Fibroblast of peridontal ligament (primary cell): ENCODE measurements at regions not wholly inside any gene's neighbourhood (a gene's known extent, or its start where the extent isn't known, plus 50 kb on each side); places are given as distances from the start of the nearest gene placed in this dataset.
A peak's percentile ranks its signal among the peaks of the same experiment; 100 is the strongest.

ENCODE experiments used
- DNase-seq: peaks from one replicate; pipeline ENCODE4 v3.0.0-alpha.2; 2010; ENCODE audit errors: extremely low read depth

DNA sequence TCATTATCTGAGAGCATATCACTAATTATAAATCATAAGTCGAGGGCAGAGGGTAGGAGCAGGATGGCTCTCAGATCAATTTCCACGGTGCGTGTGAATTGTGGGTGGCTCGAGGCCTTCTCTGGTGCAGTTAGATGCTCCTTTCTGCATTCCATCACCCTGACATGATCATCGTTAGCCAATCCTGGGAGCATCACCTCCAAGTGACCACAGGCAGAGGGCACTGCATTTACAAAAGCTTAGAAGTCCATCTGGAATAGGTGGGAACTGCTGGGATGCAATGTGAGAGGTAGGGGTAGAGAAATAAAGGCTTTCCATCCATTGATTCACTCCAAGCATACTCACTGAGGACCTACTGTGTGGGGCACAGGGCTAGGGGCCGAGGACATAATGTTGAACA lies 538.2 kb upstream of the TBX3 start:
- DNase-seq: no peak

DNA sequence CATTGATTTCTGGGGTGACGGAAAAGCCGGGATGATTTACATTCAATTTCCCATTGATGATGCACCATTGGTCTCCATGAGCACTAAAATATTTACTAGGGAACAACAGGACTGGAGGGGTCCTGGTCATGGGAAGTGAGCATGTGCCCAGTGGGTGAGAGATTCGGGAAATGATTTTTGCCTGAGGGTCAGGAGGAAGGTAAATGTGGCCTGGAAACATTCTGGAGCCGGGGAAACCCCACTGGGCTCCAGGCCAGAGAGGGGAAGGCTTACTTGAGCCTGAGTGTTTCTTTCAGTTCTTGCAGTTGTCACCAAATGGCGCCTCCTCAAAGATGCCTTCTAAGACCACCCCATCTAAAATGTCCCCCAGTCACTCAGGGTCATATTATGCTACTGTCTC lies 532.3 kb upstream of the TBX3 start:
- no peak for DNase-seq

DNA sequence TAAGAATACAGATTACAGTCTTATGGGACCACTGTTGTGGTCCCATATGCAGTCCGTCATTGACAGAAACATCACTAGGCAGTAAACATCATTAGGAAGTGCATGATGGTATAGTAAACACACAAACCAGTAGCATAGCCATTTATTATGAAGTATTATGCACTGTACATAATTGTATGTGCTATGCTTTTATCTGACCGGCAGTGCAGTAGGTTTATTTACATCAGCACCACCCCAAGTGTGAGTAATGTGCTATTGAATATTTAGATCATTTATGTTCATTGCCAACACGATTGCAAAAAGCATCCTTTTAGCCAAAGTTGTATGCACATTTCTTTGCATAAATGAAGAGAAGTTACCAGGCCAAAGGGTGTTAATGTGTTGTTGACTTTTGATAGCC lies 531.6 kb upstream of the TBX3 start:
- no peak for DNase-seq

DNA sequence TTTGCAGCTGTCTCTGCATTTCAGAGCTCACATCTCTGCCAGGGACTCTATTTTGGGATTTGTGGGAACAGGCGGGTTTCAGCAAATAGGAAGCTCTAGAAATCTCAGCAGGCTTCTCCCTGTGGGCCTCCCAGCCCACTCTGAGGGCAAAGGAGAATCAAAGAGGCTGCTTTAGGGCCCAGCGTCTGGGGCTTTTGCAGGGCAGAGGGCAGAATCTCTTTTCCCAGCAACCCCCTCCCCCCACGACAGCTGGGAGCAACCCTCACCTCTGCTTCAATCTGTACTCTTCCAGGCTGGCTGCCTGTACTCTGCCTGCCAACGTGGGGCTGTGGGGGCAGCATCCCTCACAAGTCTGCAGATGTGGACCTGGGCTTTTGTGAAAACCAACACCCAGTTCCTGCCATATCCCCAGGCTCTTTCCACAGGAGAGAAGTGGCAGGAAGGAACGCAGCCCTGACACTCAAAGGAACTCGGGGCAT lies 529.6 kb upstream of the TBX3 start:
- peak; percentile 38 for DNase-seq

DNA sequence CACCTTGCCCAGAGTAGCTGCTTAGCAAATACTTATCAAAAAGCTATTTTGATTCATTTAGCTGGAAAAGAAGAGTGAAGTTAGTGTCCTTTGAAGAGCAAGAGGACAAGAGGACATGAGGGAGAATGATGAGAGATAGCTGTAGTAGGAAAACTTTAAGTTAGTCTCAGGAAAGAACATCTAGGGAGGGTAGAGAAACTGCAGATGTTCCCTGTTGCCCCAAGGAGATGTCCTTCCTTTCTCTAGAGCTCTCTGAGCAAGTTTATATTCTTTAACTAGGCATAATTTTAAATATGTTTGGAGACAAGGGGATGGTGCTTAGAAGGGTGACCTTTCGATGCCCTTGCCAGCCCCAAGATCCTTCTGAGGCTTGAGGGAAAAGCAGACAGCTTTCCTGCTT lies 529.1 kb upstream of the TBX3 start:
- no peak for DNase-seq

DNA sequence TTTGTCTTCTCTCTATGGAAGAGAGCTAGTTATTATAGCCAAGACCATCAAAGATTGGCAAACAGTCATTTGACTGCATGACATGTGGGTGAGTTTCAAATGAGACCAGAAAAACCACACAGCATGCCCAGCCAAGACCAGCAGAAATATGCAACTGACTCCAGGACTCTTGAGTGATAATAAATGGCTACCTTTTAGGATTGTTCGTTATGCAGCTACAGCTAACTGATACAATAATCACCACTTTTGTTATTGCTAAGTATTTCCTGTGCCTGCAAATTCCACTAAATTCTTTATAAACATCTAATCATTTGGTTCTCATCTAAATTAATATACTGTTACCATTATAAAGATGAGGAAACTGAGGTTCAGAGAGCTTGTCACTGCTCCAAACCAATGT lies 528.4 kb upstream of the TBX3 start:
- DNase-seq: no peak

DNA sequence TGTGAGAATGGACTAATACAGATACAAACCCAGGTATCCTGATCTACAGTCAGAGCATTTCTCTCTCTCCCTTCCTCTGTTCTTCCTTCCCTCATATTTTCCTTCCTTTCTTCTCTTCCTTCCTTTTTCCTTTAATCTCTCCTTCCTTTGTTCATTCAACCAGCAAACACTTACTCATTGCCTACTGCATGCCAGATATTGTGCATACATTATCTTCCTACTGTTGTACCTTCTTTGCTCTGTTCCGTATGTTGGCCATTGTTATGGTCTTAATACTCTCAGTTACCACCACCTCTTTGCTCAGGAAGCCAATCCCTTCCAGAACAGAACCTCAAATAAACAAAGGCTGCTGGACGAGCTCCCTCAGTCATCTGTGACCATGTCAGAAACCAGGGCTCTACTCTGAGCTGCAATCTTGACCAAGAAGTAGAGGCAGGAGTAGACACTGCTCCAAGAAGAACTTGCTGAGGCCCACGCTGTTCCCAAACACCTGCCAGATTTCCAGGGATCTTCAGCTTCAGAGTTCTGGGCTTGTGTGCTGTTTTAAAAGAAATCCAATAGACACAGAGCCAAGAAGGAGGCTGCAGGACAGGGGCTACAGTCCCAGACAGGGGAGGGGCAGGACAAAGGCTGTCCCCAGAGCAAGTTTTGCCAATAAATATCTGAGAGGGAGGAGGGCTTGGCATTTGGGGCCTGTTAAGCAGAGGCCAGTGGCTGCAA lies 526.7 kb upstream of the TBX3 start:
- DNase-seq: no peak

DNA sequence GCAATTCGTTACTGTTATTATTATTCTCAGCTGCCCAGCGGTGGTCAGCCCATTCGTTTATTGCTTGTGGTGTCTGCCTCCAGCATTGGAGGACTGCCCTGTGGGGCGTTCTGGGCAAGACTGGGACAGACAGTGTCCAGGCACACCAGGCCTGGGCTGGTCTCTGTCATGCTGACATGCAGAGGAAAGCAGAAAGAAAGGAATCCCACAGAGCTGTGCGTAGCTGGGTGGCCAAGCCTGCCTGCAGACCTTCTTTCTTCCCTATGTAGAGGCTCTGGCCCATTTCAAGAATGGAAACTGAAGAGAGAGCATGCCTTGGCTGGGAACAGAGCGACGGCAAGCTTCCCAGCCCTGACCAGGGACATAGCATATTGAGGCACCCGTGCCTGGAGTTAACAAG lies 525.3 kb upstream of the TBX3 start:
- no peak for DNase-seq

DNA sequence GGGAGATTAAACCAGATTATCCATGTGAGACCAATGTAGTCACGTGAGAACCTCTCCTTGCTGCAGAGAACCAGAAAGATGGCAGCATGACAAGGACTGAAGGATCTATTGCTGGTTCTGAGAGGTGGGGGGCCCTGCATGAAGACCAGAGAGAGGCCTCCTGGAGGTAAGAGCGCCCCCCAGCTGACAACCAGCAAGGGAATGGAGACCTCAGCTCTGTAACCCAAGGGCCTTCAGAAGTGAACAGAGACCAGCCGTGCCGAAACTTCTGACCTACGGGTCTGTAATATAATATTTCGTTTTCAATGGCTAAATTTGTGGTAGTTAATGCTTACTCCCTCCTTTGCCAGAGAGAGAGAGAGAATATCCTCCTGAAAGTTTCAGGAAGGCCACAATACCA lies 524.1 kb upstream of the TBX3 start:
- DNase-seq: no peak

DNA sequence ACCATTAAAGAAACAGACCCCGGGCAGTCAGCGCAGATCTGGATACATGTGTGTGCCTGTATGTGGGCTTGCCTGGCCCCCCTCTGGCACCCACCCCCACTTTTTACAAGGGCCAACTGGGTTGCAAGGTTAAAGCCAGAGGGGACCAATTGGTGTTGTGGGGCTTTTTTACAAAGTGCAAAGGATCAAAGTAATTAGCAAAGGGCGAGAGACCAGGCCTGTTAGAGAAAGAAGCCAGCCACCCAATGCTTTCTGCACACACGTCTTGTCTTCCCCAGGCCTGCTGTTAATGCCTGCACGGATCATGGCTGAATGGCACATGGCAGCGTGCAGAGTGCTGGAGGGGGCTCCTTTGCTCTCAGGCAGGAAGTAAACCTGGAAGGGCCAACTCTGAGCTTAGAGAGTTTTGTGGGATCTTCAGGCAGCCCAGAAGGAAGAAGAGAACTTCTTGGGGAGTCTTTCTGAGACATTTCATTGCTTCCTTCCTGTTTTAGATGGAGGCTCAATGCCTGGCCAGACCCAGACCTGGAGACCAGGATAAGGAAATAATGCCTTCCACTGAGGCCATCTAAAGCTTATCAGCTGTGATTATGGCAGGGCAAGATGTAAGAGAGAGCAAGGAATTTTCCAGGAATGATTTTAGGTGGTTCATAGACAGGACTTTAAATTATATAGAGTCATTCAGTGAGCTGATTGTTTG lies 523.4 kb upstream of the TBX3 start:
- no peak for DNase-seq

DNA sequence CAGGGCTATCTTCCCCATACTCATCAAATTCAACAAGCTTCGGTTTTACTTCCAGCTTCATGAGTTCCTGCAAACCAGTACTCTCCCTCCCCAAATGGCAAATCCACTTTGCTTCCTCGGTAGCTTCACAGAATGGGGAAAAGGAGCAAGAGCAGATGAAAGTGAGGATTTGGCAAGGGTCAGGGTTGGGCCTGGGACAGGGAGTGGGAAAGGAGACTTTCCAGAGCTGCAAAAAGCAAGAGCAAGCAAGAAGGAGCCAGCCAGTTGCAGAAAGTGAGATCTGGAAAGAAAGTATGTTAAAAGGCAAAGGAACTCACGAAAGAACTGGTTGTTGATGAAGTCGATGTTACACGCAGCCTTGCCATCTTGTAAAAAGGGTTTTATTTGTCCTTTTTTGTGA lies 522.8 kb upstream of the TBX3 start:
- DNase-seq: no peak

DNA sequence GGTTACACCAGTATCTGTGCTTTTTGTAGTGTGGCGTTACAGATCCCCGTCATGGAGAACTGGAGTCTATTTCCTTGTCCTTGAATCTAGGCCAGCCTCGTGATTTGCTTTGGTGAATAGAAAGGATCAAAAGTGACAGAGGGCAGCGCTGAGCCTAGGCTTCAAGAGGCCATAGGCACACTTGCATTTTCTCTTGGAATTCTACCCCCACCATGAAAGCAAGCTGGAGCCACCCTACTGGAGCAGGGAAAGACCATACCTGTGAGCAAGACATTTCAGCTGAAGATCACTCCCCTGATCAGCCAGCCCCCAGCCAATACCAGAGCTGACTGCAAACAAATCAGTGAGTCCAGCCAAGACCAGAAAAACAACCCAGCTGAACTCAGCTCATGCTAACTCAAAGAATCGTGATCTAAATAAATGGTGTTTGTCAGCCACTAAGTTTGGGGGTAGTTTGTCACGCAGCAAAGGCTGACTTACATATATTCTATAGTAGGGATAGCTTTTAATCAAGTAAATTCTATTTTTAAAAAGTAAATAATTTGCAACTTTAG lies 521.9 kb upstream of the TBX3 start:
- no peak for DNase-seq

DNA sequence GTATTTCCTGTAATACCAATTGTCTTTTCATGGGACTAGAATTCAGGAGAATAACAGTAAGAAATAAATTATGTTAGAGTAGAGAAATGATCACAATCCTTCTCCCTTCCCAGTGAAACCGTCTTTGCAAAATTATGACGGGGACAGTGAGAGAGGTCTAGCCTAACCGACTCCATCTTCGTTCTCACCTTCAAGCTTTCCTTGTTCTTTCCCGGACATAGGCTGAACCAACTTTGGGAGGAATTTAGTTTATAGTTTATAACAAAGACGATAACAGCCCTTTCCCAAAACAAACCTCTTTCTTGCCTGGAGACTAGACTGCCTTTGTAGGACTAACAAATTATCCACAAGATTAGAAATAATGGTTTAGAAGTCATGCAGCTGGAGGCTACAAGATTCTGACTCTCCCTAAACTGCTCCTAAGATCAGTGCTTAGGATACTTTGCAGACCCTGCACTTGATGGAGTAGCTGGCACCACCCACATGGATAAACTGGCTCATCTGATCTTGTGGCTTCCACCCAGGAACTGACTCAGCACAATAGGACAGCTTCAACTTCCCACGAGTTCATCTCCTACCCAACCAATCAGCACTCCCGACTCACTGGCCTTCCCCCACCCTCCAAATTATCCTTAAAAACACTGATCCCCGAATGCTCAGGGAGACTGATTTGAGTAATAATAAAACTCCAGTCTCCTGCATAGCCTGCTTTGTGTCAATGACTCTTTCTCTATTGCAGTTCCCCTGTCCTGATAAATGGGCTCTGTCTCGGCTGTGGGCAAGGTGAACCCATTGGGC lies 521.2 kb upstream of the TBX3 start:
- peak; percentile 70 for DNase-seq

DNA sequence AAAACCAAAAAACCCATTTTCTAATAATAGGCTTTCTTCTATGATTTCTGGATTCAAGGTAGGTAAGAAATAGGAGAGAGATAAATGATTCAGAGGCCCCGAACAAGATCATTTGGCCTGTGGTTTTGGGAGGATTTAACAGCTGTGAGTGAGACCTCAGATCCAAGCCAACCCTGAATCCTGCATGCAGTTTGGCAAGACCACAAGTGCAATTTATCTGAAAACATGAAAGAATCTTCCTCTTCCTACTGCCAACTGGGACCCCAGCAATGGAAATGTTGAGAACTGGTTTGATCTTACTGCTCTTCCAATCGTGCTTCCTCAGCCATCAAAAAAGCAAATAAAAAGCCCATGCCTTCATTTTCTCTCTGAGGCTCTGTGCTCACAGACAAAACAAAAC lies 519.7 kb upstream of the TBX3 start:
- DNase-seq: peak; percentile 73

DNA sequence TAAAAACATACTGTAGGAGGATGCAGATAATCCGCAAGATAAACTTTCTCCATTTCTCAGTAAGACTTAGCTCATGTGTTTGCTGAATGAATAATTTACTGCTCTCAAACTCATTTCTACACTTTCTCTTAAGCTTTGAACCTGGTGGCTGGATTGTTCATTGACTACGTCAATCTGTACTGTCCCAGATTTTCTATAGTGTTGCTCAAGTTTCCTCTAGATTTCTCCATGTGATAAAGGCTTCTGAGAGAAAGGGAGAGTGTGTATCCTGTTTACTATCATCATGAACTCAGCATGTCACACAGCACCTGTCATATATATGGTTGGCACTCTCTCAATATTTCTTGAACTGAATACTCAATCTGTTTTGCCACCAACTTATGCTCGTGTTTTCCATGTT lies 518.0 kb upstream of the TBX3 start:
- DNase-seq: no peak

DNA sequence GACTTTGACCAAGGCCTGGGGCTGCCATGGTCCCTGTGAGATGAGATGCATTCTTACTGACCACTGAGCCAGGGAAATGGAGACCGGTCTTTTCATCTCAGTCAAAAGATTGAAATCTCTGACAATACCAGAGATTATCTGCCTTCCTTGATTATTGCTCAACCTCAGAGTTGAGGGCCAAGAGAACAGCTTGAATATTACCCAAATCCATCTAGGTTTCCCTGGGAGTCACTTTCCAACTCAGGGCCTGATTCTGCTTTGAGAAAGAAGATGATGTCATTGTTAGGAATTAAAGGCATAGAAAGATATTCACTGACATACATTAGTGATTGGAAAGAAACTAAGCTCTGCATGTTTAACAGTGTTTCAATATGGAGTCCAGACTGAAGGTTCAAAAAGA lies 515.9 kb upstream of the TBX3 start:
- DNase-seq: peak; percentile 92

DNA sequence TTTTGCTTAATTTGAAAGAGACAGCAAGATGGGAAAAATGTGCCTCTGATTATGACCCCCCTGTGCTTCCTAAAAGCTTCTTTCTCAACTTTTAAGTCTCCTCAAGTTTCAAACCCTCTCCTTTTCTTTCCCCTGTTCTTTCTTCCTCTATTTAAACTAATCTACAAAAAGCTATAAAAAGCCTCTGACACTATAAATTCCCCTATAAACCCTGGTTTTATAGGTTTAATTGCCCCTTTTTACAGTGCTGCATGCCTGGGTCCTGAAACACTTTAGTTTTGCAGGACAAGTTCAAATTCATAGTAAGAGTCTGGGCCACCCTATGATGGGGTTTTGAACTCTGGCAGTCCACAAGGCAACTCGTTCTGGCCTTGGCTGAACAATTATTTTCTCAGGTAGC lies 510.9 kb upstream of the TBX3 start:
- DNase-seq: no peak

DNA sequence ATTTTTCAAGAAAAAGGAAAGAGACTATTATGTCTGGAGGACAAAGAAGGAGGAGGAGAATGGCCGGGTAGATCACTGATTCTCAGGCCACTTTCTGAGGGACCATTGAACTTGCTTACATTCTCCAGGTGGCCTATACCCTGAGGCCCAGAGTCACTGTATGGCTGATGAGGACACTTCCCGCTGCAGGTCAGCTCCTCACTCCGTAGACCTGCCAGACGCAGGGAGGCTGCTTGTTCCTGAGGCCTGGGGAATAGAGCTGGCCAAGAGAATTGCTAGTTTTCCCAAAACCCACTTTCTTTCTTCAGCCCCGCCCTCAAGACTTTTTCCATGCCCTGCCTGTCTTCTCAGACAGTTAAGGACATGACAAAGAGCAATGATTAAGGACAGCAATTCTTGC lies 510.5 kb upstream of the TBX3 start:
- DNase-seq: no peak

DNA sequence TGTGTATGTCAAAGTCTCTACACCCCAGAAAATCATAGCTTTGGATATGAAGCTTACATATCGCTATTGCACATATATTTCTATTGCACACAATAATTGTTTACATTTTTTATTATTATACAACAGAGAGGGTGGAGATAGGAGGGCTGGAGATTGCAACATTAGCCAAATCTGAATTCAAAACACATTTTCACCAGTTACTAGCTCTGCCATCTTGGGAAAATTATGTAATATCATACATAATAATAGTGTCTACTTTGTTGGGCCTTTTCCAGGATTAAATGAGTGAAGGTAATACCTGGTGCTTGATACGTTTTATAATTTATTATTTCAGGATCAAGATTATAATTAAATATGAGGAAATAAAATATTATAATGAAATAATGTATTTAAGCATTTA lies 507.4 kb upstream of the TBX3 start:
- peak; percentile 71 for DNase-seq

DNA sequence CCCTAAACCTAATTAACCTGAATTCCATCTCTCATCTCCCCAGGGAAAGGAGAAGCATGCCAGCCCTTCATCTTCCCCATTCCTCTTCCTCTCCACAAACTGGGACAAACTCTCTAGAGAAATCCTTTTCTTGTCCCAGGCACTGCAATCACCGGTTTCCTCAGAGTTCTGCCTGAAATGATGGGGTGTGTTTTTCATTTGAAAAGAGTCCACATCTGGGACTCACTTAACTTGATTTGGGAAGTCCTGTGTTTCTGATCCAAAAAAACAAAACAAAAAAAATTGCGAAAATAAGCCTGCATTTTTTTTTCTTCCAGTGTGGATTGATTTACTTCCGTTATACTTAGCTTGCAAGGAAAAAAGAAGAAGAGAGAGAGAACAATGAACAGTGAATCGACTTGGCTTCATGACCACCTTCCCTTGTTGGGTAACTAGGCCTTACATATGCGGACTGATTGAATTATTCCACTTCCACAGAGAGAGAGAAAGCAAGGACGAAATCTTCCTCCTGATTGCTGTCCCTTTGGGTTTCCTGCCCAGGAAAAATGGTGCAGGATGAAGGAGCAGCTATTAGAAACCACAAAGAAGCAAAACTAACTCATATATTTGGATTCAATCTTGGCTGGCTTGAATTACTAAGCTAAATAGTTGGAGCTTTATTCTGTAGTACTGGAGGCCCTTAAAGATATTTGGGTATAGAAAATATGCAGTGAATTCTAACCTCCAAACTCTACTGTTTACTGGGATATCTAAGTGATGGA lies 506.2 kb upstream of the TBX3 start:
- DNase-seq: peak; percentile 83

DNA sequence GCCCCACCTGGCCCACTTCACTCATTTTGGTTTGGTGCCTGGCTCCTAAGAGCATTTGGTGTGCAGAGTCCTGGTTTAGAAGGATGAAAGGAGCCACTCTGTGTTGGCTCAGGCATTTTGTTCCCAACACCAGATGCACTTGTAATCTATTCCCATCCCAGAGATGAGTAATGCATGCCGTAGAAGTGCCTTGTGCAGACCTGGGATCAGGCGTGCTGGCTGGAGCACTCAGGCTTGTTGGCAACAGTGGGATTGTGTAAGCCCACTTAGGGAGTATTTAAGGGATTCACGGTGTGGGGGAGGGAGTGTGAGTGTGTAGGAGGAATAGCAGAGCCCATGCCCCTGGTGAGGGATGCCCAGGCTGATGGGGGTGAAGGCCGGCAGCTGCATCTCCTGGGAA lies 501.5 kb upstream of the TBX3 start:
- DNase-seq: no peak

DNA sequence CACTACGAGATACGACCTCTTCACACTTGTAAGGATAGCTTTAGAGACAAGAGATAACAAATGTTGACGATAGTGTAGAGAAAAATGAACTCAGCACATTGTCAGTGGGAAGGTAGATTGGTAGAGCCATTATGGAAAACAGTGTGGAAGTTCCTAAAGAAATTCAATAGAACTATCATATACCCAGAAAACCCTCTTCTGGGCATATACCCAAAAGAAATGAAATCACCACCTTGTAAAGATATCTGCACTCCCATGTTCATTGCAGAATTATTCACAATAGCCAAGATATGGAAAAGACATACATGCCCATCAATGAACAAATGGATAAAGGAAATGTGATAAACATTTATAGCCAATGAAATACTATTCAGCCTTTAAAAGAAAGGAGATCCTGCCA lies 499.8 kb upstream of the TBX3 start:
- no peak for DNase-seq
